ENCODE measurements at regions not wholly inside any gene's neighbourhood (a gene's known extent, or its start where the extent isn't known, plus 50 kb on each side); places are given as distances from the start of the nearest gene placed in this dataset.

DNA sequence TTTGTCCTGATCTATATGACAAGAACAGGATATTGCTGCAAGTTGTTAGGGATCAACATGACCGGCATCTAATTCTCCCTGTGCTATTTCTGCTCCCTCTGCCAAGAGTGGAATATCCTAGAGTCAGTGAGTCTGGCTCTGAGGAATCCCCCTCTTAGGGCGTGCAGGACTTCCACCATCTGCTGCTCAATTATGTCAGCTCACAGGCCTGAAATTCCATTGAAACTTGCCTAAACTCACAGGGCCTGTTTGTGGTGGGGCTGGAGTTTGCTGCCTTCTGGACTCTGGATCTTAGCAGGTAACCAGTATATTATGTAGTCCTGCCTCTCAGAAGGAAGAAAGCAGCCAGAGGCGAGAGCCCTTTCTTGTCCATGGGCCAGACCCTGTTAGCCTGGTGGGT, 323.0 kb downstream of the TSN start:
- in situ Hi-C loops (cut with MboI): no loop called here
- no peak overlapping the region for H2AFZ ChIP-seq (ENCODE audit: low read depth, low read length)
- peaks cover 3 to 6% of the 10 kb centered on the region in 2 experiments; a peak in 3 of 5 replicates for H3K27me3 ChIP-seq (ENCODE audit: control insufficient read depth in 2 of 2, insufficient read depth in 2 of 2, low read length in 2 of 2)
- no peaks in the 10 kb centered on the region for H3K36me3 ChIP-seq (ENCODE audit: control insufficient read depth, insufficient read depth, low read length)
- H3K9me3 ChIP-seq (replicated peaks; ENCODE audit: control insufficient read depth, insufficient read depth, low read depth, low read length): no peaks in the 10 kb centered on the region
- 0% methylated on average over 3 of the region's 3 CpGs for WGBS (ENCODE audit: insufficient coverage, low coverage, missing lambda C conversion rate)
- H3K9ac ChIP-seq (ENCODE audit: insufficient read depth in 1 of 2, low read depth in 2 of 2, low read length in 2 of 2): no peak overlapping the region
- TF ChIP-seq DNMT1 (IDR thresholded peaks at IDR 0.05) (no peak), RCOR1 (IDR thresholded peaks at IDR 0.05; ENCODE audit: borderline replicate concordance in 1 of 2, low read depth in 2 of 2, low read length in 2 of 2) (no peak), ZNF143 (CRISPR knock-in tag; IDR thresholded peaks at IDR 0.05) (no peak)
- FAIRE-seq (no peak), ATAC-seq (no peak), DNase-seq (ENCODE audit: extremely low read depth in 1 of 4, low spot score in 3 of 4) (no peak)
- H3K4me2 ChIP-seq (ENCODE audit: insufficient read depth, low read length): no peak overlapping the region
- no TSS peak for BruUV-seq (replicated peaks)
- H3K9me1 ChIP-seq (ENCODE audit: control insufficient read depth, insufficient read depth, low read length): no peaks in the 10 kb centered on the region
- no peaks in the 10 kb centered on the region; the same call in 1 of the 2 replicates for H4K20me1 ChIP-seq (replicated peaks; ENCODE audit: control insufficient read depth, insufficient read depth, low read length)
- intact Hi-C loops (cut with micrococcal nuclease): no loop called here
- ChIA-PET CTCF (ENCODE audit: low intra/inter-chr PET ratio) (no interaction called here), POLR2A (no interaction called here)
- H3K4me1 ChIP-seq (replicated peaks in 1 of 2; ENCODE audit: control insufficient read depth in 2 of 2, insufficient read depth in 2 of 2, low read length in 2 of 2): no peaks in the 10 kb centered on the region
- no peak overlapping the region for H3K4me3 ChIP-seq
- no peak overlapping the region for H3K27ac ChIP-seq (ENCODE audit: extremely low read depth, low read depth, low read length)
- no peaks in the 10 kb centered on the region for H3K79me2 ChIP-seq (ENCODE audit: control insufficient read depth, insufficient read depth, low read length)

DNA sequence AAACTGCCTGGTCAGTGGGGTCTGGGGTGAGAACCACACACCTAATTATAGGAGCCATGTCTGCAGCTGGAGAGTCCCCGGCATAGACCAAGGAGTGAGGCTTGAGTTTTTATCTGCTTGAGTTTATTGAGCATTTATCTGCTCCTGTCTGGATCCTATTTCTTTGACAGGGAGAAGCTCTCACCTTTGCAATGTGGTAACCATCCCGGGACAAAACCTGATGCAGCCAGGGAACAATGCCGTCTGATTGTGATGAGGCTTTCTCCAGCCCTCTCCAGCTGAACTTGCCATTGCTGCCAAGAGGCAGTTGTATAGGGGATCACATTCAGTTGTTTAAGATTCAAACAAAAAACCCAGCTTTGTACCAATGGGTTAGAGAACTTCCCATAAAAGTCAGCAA, 324.4 kb downstream of the TSN start:
- CTCF ChIA-PET (ENCODE audit: low intra/inter-chr PET ratio): no interaction called here
- H3K4me3 ChIP-seq: no peak overlapping the region
- H3K9ac ChIP-seq (ENCODE audit: insufficient read depth in 1 of 2, low read depth in 2 of 2, low read length in 2 of 2): no peak overlapping the region
- H3K36me3 ChIP-seq (ENCODE audit: control insufficient read depth, insufficient read depth, low read length): no peaks in the 10 kb centered on the region
- no peak for DNase-seq (ENCODE audit: extremely low read depth in 1 of 4, low spot score in 3 of 4)
- FAIRE-seq: no peak
- no peaks in the 10 kb centered on the region for H3K9me1 ChIP-seq (ENCODE audit: control insufficient read depth, insufficient read depth, low read length)
- H2AFZ ChIP-seq (ENCODE audit: low read depth, low read length): no peak overlapping the region
- H3K4me1 ChIP-seq (replicated peaks in 1 of 2; ENCODE audit: control insufficient read depth in 2 of 2, insufficient read depth in 2 of 2, low read length in 2 of 2): no peaks in the 10 kb centered on the region
- no peaks in the 10 kb centered on the region for H3K79me2 ChIP-seq (ENCODE audit: control insufficient read depth, insufficient read depth, low read length)
- no peaks in the 10 kb centered on the region; the same call in 1 of the 2 replicates for H4K20me1 ChIP-seq (replicated peaks; ENCODE audit: control insufficient read depth, insufficient read depth, low read length)
- no peak for ATAC-seq
- no peaks in the 10 kb centered on the region for H3K9me3 ChIP-seq (replicated peaks; ENCODE audit: control insufficient read depth, insufficient read depth, low read depth, low read length)
- intact Hi-C loops (cut with micrococcal nuclease): no loop called here
- no peak overlapping the region for H3K27ac ChIP-seq (ENCODE audit: extremely low read depth, low read depth, low read length)
- POLR2A ChIA-PET: no interaction called here
- WGBS (ENCODE audit: insufficient coverage, low coverage, missing lambda C conversion rate): 0% methylated on average over 3 of the region's 3 CpGs
- no peak overlapping the region for H3K4me2 ChIP-seq (ENCODE audit: insufficient read depth, low read length)
- peaks cover 3 to 6% of the 10 kb centered on the region in 2 experiments; a peak in 3 of 5 replicates for H3K27me3 ChIP-seq (ENCODE audit: control insufficient read depth in 2 of 2, insufficient read depth in 2 of 2, low read length in 2 of 2)
- BruUV-seq (replicated peaks): no TSS peak
- in situ Hi-C loops (cut with MboI): no loop called here
- TF ChIP-seq ZBTB33 (CRISPR knock-in tag; IDR thresholded peaks at IDR 0.05) (no peak), POLR2A (conservative IDR thresholded peaks at IDR 0.05) (no peak), AFF4 (CRISPR knock-in tag; IDR thresholded peaks at IDR 0.05) (no peak), XRCC3 (IDR thresholded peaks at IDR 0.05) (no peak), ZNF311 (CRISPR knock-in tag; IDR thresholded peaks at IDR 0.05) (no peak), MAFK (IDR thresholded peaks at IDR 0.05; ENCODE audit: low read length) (no peak), TCFL5 (CRISPR knock-in tag; conservative IDR thresholded peaks at IDR 0.05) (no peak), POLR2B (IDR thresholded peaks at IDR 0.05; ENCODE audit: low read depth, partially characterized antibody) (no peak), NUFIP1 (IDR thresholded peaks at IDR 0.05; ENCODE audit: partially characterized antibody) (no peak)
- TF ChIP-seq, protein P1, sequence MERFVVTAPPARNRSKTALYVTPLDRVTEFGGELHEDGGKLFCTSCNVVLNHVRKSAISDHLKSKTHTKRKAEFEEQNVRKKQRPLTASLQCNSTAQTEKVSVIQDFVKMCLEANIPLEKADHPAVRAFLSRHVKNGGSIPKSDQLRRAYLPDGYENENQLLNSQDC (CRISPR knock-in tag; IDR thresholded peaks at IDR 0.05): no peak
